H9 (cell line): ENCODE measurements at regions not wholly inside any gene's neighbourhood (a gene's known extent, or its start where the extent isn't known, plus 50 kb on each side); places are given as distances from the start of the nearest gene placed in this dataset.
A peak's percentile ranks its signal among the peaks of the same experiment; 100 is the strongest.

Source experiments
- DNase-seq: peaks from one replicate; pipeline ENCODE4 v3.0.0-alpha.2; 2017
- H2AFZ ChIP-seq: one replicate; pipeline ENCODE4 v1.6.1; 2013; ENCODE audit warnings: mild to moderate bottlenecking, low read length, control low read depth, moderate library complexity
- H2AK5ac ChIP-seq: 2 replicates; pipeline ENCODE4 v1.6.1; 2013; ENCODE audit warnings: low read length, control low read depth, mixed read lengths; ENCODE audit not compliant: insufficient read length
- H2BK120ac ChIP-seq: one replicate; pipeline ENCODE4 v1.6.1; 2013; ENCODE audit warnings: low read depth, mild to moderate bottlenecking, low read length, control low read depth, inconsistent platforms; ENCODE audit not compliant: poor library complexity, severe bottlenecking
- H2BK12ac ChIP-seq: 2 replicates; pipeline ENCODE4 v1.6.1; 2013; ENCODE audit warnings: low read length, control low read depth, mixed read lengths, low read depth; ENCODE audit not compliant: insufficient read length
- H2BK15ac ChIP-seq: 2 replicates; pipeline ENCODE4 v1.6.1; 2013; ENCODE audit warnings: low read depth, low read length, control low read depth
- H2BK20ac ChIP-seq: one replicate; pipeline ENCODE4 v1.6.1; 2013; ENCODE audit warnings: low read depth, mild to moderate bottlenecking, low read length, control low read depth, inconsistent platforms; ENCODE audit not compliant: poor library complexity, severe bottlenecking
- H2BK5ac ChIP-seq: 2 replicates; pipeline ENCODE4 v1.6.1; 2013; ENCODE audit warnings: low read length, control low read depth, mixed read lengths; ENCODE audit not compliant: insufficient read length
- H3K14ac ChIP-seq: 2 replicates; pipeline ENCODE4 v1.6.1; 2013; ENCODE audit warnings: low read length, control low read depth; ENCODE audit not compliant: insufficient read depth
- H3K18ac ChIP-seq: 2 replicates; pipeline ENCODE4 v1.6.1; 2013; ENCODE audit warnings: low read depth, mild to moderate bottlenecking, mixed read lengths, low read length, control low read depth; ENCODE audit not compliant: insufficient read length
- H3K23ac ChIP-seq: 2 replicates; pipeline ENCODE4 v1.6.1; 2013; ENCODE audit warnings: low read length, control low read depth, mixed read lengths, low read depth; ENCODE audit not compliant: insufficient read length
- H3K23me2 ChIP-seq: 2 replicates; pipeline ENCODE4 v1.6.1; 2013; ENCODE audit warnings: low read depth, mild to moderate bottlenecking, mixed read lengths, low read length, control low read depth; ENCODE audit not compliant: insufficient read length, poor library complexity, severe bottlenecking
- H3K27ac ChIP-seq: 2 replicates; pipeline ENCODE4 v1.5.1; 2013; ENCODE audit warnings: low read length, control low read depth, mixed read lengths, low read depth; ENCODE audit not compliant: insufficient read length
- H3K27me3 ChIP-seq: 2 replicates; pipeline ENCODE4 v1.6.1; 2013; ENCODE audit warnings: low read length, control low read depth, inconsistent platforms; ENCODE audit not compliant: insufficient read depth
- H3K4ac ChIP-seq: 2 replicates; pipeline ENCODE4 v1.6.1; 2013; ENCODE audit warnings: low read depth, mild to moderate bottlenecking, control low read depth, inconsistent platforms, low read length, moderate library complexity
- H3K4me1 ChIP-seq: 2 replicates; pipeline ENCODE4 v1.6.1; 2013; ENCODE audit warnings: low read length, control low read depth, inconsistent platforms; ENCODE audit not compliant: insufficient read depth
- H3K4me2 ChIP-seq: 2 replicates; pipeline ENCODE4 v1.6.1; 2013; ENCODE audit warnings: low read length, control low read depth, mixed read lengths; ENCODE audit not compliant: insufficient read length, insufficient read depth
- H3K56ac ChIP-seq: 2 replicates; pipeline ENCODE4 v1.6.1; 2013; ENCODE audit warnings: low read depth, mild to moderate bottlenecking, mixed read lengths, low read length, control low read depth; ENCODE audit not compliant: insufficient read length
- H3K79me1 ChIP-seq: 2 replicates; pipeline ENCODE4 v1.6.1; 2013; ENCODE audit warnings: low read depth, mild to moderate bottlenecking, moderate library complexity, low read length, control low read depth, inconsistent platforms; ENCODE audit not compliant: insufficient read depth, poor library complexity, severe bottlenecking
- H3K79me2 ChIP-seq: 2 replicates; pipeline ENCODE4 v1.6.1; 2013; ENCODE audit warnings: low read length, control low read depth, inconsistent platforms; ENCODE audit not compliant: insufficient read depth
- H3K9ac ChIP-seq: 2 replicates; pipeline ENCODE4 v1.6.1; 2013; ENCODE audit warnings: low read length, control low read depth, mixed read lengths; ENCODE audit not compliant: insufficient read length; ENCODE audit errors: extremely low read depth
- H3K9me3 ChIP-seq: one replicate; pipeline ENCODE4 v1.6.1; 2013; ENCODE audit warnings: low read depth, low read length, inconsistent platforms; ENCODE audit not compliant: control insufficient read depth
- H3T11ph ChIP-seq: one replicate; pipeline ENCODE4 v1.6.1; 2013; ENCODE audit warnings: mild to moderate bottlenecking, low read length, control low read depth, inconsistent platforms
- H4K20me1 ChIP-seq: one replicate; pipeline ENCODE4 v1.6.1; 2013; ENCODE audit not compliant: control insufficient read depth, insufficient read length, insufficient read depth
- H4K5ac ChIP-seq: 2 replicates; pipeline ENCODE4 v1.6.1; 2013; ENCODE audit warnings: low read depth, mild to moderate bottlenecking, mixed read lengths, low read length, control low read depth; ENCODE audit not compliant: insufficient read length
- H4K8ac ChIP-seq: replicated peaks from 2 replicates; pipeline ENCODE4 v1.6.1; 2013; ENCODE audit warnings: low read length, control low read depth, mixed read lengths, low read depth; ENCODE audit not compliant: insufficient read length
- H4K91ac ChIP-seq: 2 replicates; pipeline ENCODE4 v1.6.1; 2013; ENCODE audit warnings: low read depth, mild to moderate bottlenecking, moderate library complexity, mixed read lengths, low read length, control low read depth; ENCODE audit not compliant: insufficient read length
- H3K27ac Mint-ChIP-seq, 3 experiments: 2 replicates in 2 of 3; 3 replicates in 1 of 3; pipeline ENCODE4 v1.8.0; 2020 to 2021; ENCODE audit warnings: mixed read lengths in 3 of 3, mild to moderate bottlenecking in 1 of 3, moderate library complexity in 1 of 3
- H3K27me3 Mint-ChIP-seq: 2 replicates; pipeline ENCODE4 v1.8.0; 2021; ENCODE audit warnings: low read depth, mild to moderate bottlenecking, moderate library complexity, mixed read lengths
- H3K36me3 Mint-ChIP-seq, 3 experiments: 2 replicates in 2 of 3; 3 replicates in 1 of 3; pipeline ENCODE4 v1.8.0; 2020 to 2021; ENCODE audit warnings: low read depth in 3 of 3, mixed read lengths in 3 of 3; ENCODE audit not compliant: insufficient read depth in 1 of 3
- H3K4me1 Mint-ChIP-seq, 2 experiments: 2 replicates each; pipeline ENCODE4 v1.8.0; 2020; ENCODE audit warnings: mixed read lengths in 2 of 2
- H3K4me3 Mint-ChIP-seq, 2 experiments: 2 replicates in 1 of 2; 3 replicates in 1 of 2; pipeline ENCODE4 v1.8.0; 2020 to 2021; ENCODE audit warnings: mild to moderate bottlenecking in 2 of 2, mixed read lengths in 2 of 2, moderate library complexity in 1 of 2
- H3K9me3 Mint-ChIP-seq, 2 experiments: 2 replicates in 1 of 2; 3 replicates in 1 of 2; pipeline ENCODE4 v1.8.0; 2020; ENCODE audit warnings: mild to moderate bottlenecking in 2 of 2, mixed read lengths in 2 of 2, moderate library complexity in 1 of 2
- CTCF ChIP-seq: fragments of 200-600 bp; sonication (generic); conservative IDR thresholded peaks from 3 replicates; pipeline ENCODE4 v1.8.0; 2021; ENCODE audit warnings: antibody characterized with exemption, mild to moderate bottlenecking
- WGBS: extraction: QIAGEN DNeasy Blood & Tissue Kit; methylation state at CpG from one replicate; pipeline ENCODE4 v1.1.7; 2013; ENCODE audit warnings: missing lambda C conversion rate, low lambda C conversion rate, mixed read lengths; ENCODE audit not compliant: insufficient read length; ENCODE audit errors: extremely low coverage; 5-methylcytosine and 5-hydroxymethylcytosine counted together

GRCh38 chr1:10941891-10942541, 70.4 kb upstream of the TARDBP start:
- Histone ChIP-seq H4K5ac (no peak overlapping the region), H2BK12ac (no peak overlapping the region), H3K27ac (no peak overlapping the region), H3K9ac (no peak overlapping the region), H3K4me1 (no peaks in the 10 kb centered on the region), H4K91ac (no peak overlapping the region), H2BK15ac (no peak overlapping the region), H2BK5ac (no peak overlapping the region), H3K14ac (no peak overlapping the region), H2BK20ac (no peak overlapping the region), H3K23ac (no peak overlapping the region), H3K9me3 (no peaks in the 10 kb centered on the region), H4K20me1 (no peaks in the 10 kb centered on the region), H3K79me1 (no peaks in the 10 kb centered on the region), H3K23me2 (no peaks in the 10 kb centered on the region), H3K27me3 (no peaks in the 10 kb centered on the region), H2AK5ac (no peak overlapping the region), H2BK120ac (no peak overlapping the region), H3K79me2 (no peaks in the 10 kb centered on the region), H3T11ph (no peak overlapping the region), H3K18ac (no peak overlapping the region), H2AFZ (no peak overlapping the region), H3K4ac (no peak overlapping the region), H4K8ac (no peak overlapping the region), H3K56ac (no peak overlapping the region), H3K4me2 (peak overlapping the region; percentile 10)
- Mint-ChIP-seq H3K27me3 (peaks cover 35% of the 10 kb centered on the region), H3K27ac (no peak overlapping the region), H3K36me3 (no peaks in the 10 kb centered on the region; a peak in 1 of 7 replicates), H3K4me1 (peaks cover 11 to 37% of the 10 kb centered on the region in 2 experiments), H3K9me3 (no peaks in the 10 kb centered on the region), H3K4me3 (peak overlapping the region in 1 of 2 experiments; percentile 11; a peak in 1 of 5 replicates)
- no CpG with 5 or more reads among the region's 21 CpGs for WGBS
- peak; percentile 76 for DNase-seq
- peak; percentile 96 for TF ChIP-seq CTCF
